ENCODE measurements at regions not wholly inside any gene's neighbourhood (a gene's known extent, or its start where the extent isn't known, plus 50 kb on each side); places are given as distances from the start of the nearest gene placed in this dataset.

GRCh38 chr4:3705236-3705987, 60.8 kb upstream of the ADRA2C start:
- no peak for TF ChIP-seq TARDBP (CRISPR knock-in tag; IDR thresholded peaks at IDR 0.05)
- TF ChIP-seq FOXP1 (IDR thresholded peaks at IDR 0.05), result no peak
- no peak for TF ChIP-seq FOXP1 (CRISPR knock-in tag; IDR thresholded peaks at IDR 0.05)
- TF ChIP-seq CTCF (CRISPR knock-in tag; IDR thresholded peaks at IDR 0.05), result no peak
- TF ChIP-seq EZH2 (conservative IDR thresholded peaks at IDR 0.05; ENCODE audit: low read depth, low read length), result no peak
- no peak for TF ChIP-seq ZNF644 (CRISPR knock-in tag; IDR thresholded peaks at IDR 0.05; ENCODE audit: low read depth)
- TF ChIP-seq AGO1 (IDR thresholded peaks at IDR 0.05; ENCODE audit: low read depth, low read length, poor library complexity, severe bottlenecking), result no peak
